ENCODE measurements at regions not wholly inside any gene's neighbourhood (a gene's known extent, or its start where the extent isn't known, plus 50 kb on each side); places are given as distances from the start of the nearest gene placed in this dataset.
"Not testable (repeated sequence)": the region's sequence is repeated elsewhere in the genome, so short reads cannot be mapped to it uniquely, and the experiment has no call there.

GRCh38 chr6:57985734-57986133, 668.3 kb downstream of the PRIM2 start:
- not testable (repeated sequence) for DNase-seq (ENCODE audit: low read depth)

- DNase-seq (ENCODE audit: low read depth) = not testable (repeated sequence)
Measured at GRCh38 chr6:57986584-57986983, 669.2 kb downstream of the PRIM2 start.

GRCh38 chr6:57989520-57990080, 672.2 kb downstream of the PRIM2 start:
- DNase-seq (ENCODE audit: low read depth) = not testable (repeated sequence)

- not testable (repeated sequence) for DNase-seq (ENCODE audit: low read depth)
Measured at GRCh38 chr6:57998858-57999619, 681.6 kb downstream of the PRIM2 start.

- not testable (repeated sequence) for DNase-seq (ENCODE audit: low read depth)
Measured at GRCh38 chr6:58000233-58000632, 682.8 kb downstream of the PRIM2 start.

- not testable (repeated sequence) for DNase-seq (ENCODE audit: low read depth)
Measured at GRCh38 chr6:58003417-58004167, 686.2 kb downstream of the PRIM2 start.

GRCh38 chr6:58007334-58008000, 690.0 kb downstream of the PRIM2 start:
- not testable (repeated sequence) for DNase-seq (ENCODE audit: low read depth)

GRCh38 chr6:58008001-58008335, 690.5 kb downstream of the PRIM2 start:
- DNase-seq (ENCODE audit: low read depth) = not testable (repeated sequence)

- DNase-seq (ENCODE audit: low read depth) = not testable (repeated sequence)
Measured at GRCh38 chr6:58011954-58012600, 694.6 kb downstream of the PRIM2 start.

GRCh38 chr6:58016614-58017013, 699.2 kb downstream of the PRIM2 start:
- DNase-seq (ENCODE audit: low read depth) = not testable (repeated sequence)

- DNase-seq (ENCODE audit: low read depth) = not testable (repeated sequence)
Measured at GRCh38 chr6:58028188-58028587, 710.8 kb downstream of the PRIM2 start.

GRCh38 chr6:58038213-58038612, 720.8 kb downstream of the PRIM2 start:
- DNase-seq (ENCODE audit: low read depth) = not testable (repeated sequence)

- DNase-seq (ENCODE audit: low read depth) = not testable (repeated sequence)
Measured at GRCh38 chr6:58046584-58046983, 729.2 kb downstream of the PRIM2 start.

- DNase-seq (ENCODE audit: low read depth) = not testable (repeated sequence)
Measured at GRCh38 chr6:58047389-58047788, 730.0 kb downstream of the PRIM2 start.

- not testable (repeated sequence) for DNase-seq (ENCODE audit: low read depth)
Measured at GRCh38 chr6:58047865-58048264, 730.4 kb downstream of the PRIM2 start.

GRCh38 chr6:58055465-58056176, 738.2 kb downstream of the PRIM2 start:
- peak; percentile 2 for DNase-seq (ENCODE audit: low read depth)

GRCh38 chr6:58059701-58060100, 742.3 kb downstream of the PRIM2 start:
- peak; percentile 55 for DNase-seq (ENCODE audit: low read depth)

GRCh38 chr6:58063542-58063941, 746.1 kb downstream of the PRIM2 start:
- DNase-seq (ENCODE audit: low read depth) = not testable (repeated sequence)

- not testable (repeated sequence) for DNase-seq (ENCODE audit: low read depth)
Measured at GRCh38 chr6:58067867-58068548, 750.6 kb downstream of the PRIM2 start.

GRCh38 chr6:58073263-58073662, 755.8 kb downstream of the PRIM2 start:
- DNase-seq (ENCODE audit: low read depth) = no peak

Measured in stromal cell of bone marrow (primary cell).